CD4-positive, alpha-beta T cell (primary cell): ENCODE measurements at regions not wholly inside any gene's neighbourhood (a gene's known extent, or its start where the extent isn't known, plus 50 kb on each side); places are given as distances from the start of the nearest gene placed in this dataset.

ENCODE experiments used
- ATAC-seq: fragments of 200-7000 bp; cut with Tn5 transposase; one replicate; pipeline ENCODE4 v1.10.0; 2022; ENCODE audit warnings: mild to moderate bottlenecking; ENCODE audit not compliant: poor library complexity
- CTCF ChIA-PET: fragments of 350-600 bp; sonication (Branson Sonifier 250); formaldehyde crosslinking; loops from one replicate; lab custom pipeline; 2021; ENCODE audit warnings: antibody characterized with exemption, inconsistent platforms; lab: Charles Lee
- POLR2A ChIA-PET: fragments of 350-600 bp; sonication (Branson Sonifier 250); formaldehyde crosslinking; loops from one replicate; lab custom pipeline; 2021; ENCODE audit warnings: antibody characterized with exemption, inconsistent platforms; lab: Charles Lee
- DNase-seq, 14 experiments: peaks; one replicate each; pipeline ENCODE4 v3.0.0-alpha.2; 2013 to 2020; ENCODE audit warnings: mixed read lengths in 2 of 14
- H3K27ac ChIP-seq, 2 donors: one replicate each; pipeline versions ENCODE4 v1.5.1 to v1.7.0; 2013; ENCODE audit warnings: low read length in 2 of 2, low read depth in 1 of 2, mild to moderate bottlenecking in 1 of 2
- H3K27me3 ChIP-seq, 2 experiments: 1 replicate in 1 of 2; 2 replicates in 1 of 2; pipeline versions ENCODE4 v1.6.1 to v1.7.0; 2013; ENCODE audit warnings: low read length in 2 of 2, control low read depth in 1 of 2, mild to moderate bottlenecking in 1 of 2, moderate library complexity in 1 of 2; ENCODE audit not compliant: insufficient read depth in 2 of 2, control insufficient read depth in 1 of 2
- H3K36me3 ChIP-seq: one replicate; pipeline ENCODE4 v1.6.1; 2013; ENCODE audit warnings: low read length, control low read depth; ENCODE audit not compliant: insufficient read depth
- H3K4me1 ChIP-seq: one replicate; pipeline ENCODE4 v1.6.1; 2013; ENCODE audit warnings: low read length, control low read depth; ENCODE audit not compliant: insufficient read depth
- H3K4me3 ChIP-seq: one replicate; pipeline ENCODE4 v1.5.1; 2013; ENCODE audit warnings: mild to moderate bottlenecking, low read length, moderate library complexity
- H3K9me3 ChIP-seq, 2 experiments: 1 replicate in 1 of 2; 2 replicates in 1 of 2; pipeline versions ENCODE4 v1.6.1 to v1.7.0; 2013; ENCODE audit warnings: low read length in 2 of 2, mild to moderate bottlenecking in 2 of 2, control low read depth in 1 of 2, moderate library complexity in 1 of 2; ENCODE audit not compliant: control insufficient read depth in 1 of 2, insufficient read depth in 1 of 2
- H3K27ac Mint-ChIP-seq: one replicate; pipeline ENCODE4 v1.8.0; 2020; ENCODE audit warnings: mixed read lengths
- H3K27me3 Mint-ChIP-seq: one replicate; pipeline ENCODE4 v1.8.0; 2021; ENCODE audit warnings: mixed read lengths
- H3K36me3 Mint-ChIP-seq: one replicate; pipeline ENCODE4 v1.8.0; 2021; ENCODE audit warnings: low read depth, mixed read lengths
- H3K4me1 Mint-ChIP-seq: one replicate; pipeline ENCODE4 v1.8.0; 2021; ENCODE audit warnings: low read depth, mixed read lengths
- H3K4me3 Mint-ChIP-seq: one replicate; pipeline ENCODE4 v1.8.0; 2020; ENCODE audit warnings: mild to moderate bottlenecking, mixed read lengths
- H3K9me3 Mint-ChIP-seq: one replicate; pipeline ENCODE4 v1.8.0; 2020; ENCODE audit warnings: mixed read lengths
- intact Hi-C, 2 experiments: fragments of 100-400 bp; cut with DNase I in 1 of 2; cut with micrococcal nuclease in 1 of 2; formaldehyde crosslinking; loops; one replicate each; pipeline versions ENCODE4 v1.15.1 to v1.9.0; 2023 to 2025; cut with DNase I, micrococcal nuclease
- TF ChIP-seq, protein P1 (sequence below): fragments of 200-600 bp; IDR thresholded peaks from one replicate; pipeline ENCODE4 v1.8.0; 2022; ENCODE audit warnings: antibody characterized with exemption, mild to moderate bottlenecking

GRCh38 chr1:170836141-170836540 is 99.2 kb upstream of the MROH9 start:
- Mint-ChIP-seq H3K27me3 (peaks cover 6% of the 10 kb centered on the region), H3K4me1 (no peaks in the 10 kb centered on the region), H3K27ac (no peak overlapping the region), H3K36me3 (no peaks in the 10 kb centered on the region), H3K4me3 (no peak overlapping the region), H3K9me3 (no peaks in the 10 kb centered on the region)
- Histone ChIP-seq H3K27ac (no peak overlapping the region), H3K36me3 (no peaks in the 10 kb centered on the region), H3K9me3 (peaks cover 0 to 4% of the 10 kb centered on the region in 2 experiments), H3K4me3 (no peak overlapping the region), H3K27me3 (no peaks in the 10 kb centered on the region), H3K4me1 (no peaks in the 10 kb centered on the region)
- ATAC-seq (no peak), DNase-seq (no peak)
- ChIA-PET POLR2A (no interaction called here), CTCF (interaction anchor here (0.7 kb wide), 1 partner anchor 733 kb away, joined by 4 read pairs; no protein-coding TSS in a partner anchor)
- TF ChIP-seq, protein P1, sequence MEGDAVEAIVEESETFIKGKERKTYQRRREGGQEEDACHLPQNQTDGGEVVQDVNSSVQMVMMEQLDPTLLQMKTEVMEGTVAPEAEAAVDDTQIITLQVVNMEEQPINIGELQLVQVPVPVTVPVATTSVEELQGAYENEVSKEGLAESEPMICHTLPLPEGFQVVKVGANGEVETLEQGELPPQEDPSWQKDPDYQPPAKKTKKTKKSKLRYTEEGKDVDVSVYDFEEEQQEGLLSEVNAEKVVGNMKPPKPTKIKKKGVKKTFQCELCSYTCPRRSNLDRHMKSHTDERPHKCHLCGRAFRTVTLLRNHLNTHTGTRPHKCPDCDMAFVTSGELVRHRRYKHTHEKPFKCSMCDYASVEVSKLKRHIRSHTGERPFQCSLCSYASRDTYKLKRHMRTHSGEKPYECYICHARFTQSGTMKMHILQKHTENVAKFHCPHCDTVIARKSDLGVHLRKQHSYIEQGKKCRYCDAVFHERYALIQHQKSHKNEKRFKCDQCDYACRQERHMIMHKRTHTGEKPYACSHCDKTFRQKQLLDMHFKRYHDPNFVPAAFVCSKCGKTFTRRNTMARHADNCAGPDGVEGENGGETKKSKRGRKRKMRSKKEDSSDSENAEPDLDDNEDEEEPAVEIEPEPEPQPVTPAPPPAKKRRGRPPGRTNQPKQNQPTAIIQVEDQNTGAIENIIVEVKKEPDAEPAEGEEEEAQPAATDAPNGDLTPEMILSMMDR = no peak
- intact Hi-C loops = no loop called here

- TF ChIP-seq, protein P1 = no peak
- H3K4me3 Mint-ChIP-seq = no peak overlapping the region
- H3K9me3 Mint-ChIP-seq = no peaks in the 10 kb centered on the region
- no peak overlapping the region for H3K27ac Mint-ChIP-seq
- H3K36me3 Mint-ChIP-seq = no peaks in the 10 kb centered on the region
- Histone ChIP-seq H3K27ac (no peak overlapping the region), H3K4me1 (no peaks in the 10 kb centered on the region), H3K9me3 (no peaks in the 10 kb centered on the region), H3K27me3 (no peaks in the 10 kb centered on the region), H3K4me3 (no peak overlapping the region), H3K36me3 (no peaks in the 10 kb centered on the region)
- DNase-seq = no peak
- no peaks in the 10 kb centered on the region for H3K4me1 Mint-ChIP-seq
- intact Hi-C loops = no loop called here
- ChIA-PET POLR2A (no interaction called here), CTCF (no interaction called here)
- no peak for ATAC-seq
- peaks cover 6% of the 10 kb centered on the region for H3K27me3 Mint-ChIP-seq
Observed at GRCh38 chr1:170840371-170840770, 95.0 kb upstream of the MROH9 start.

GRCh38 chr1:170853302-170853701 is 82.0 kb upstream of the MROH9 start:
- no peaks in the 10 kb centered on the region for H3K4me1 ChIP-seq
- H3K4me3 ChIP-seq = no peak overlapping the region
- intact Hi-C loops = no loop called here
- ChIA-PET POLR2A (no interaction called here), CTCF (no interaction called here)
- no peak overlapping the region for H3K27ac ChIP-seq
- DNase-seq = no peak
- no peaks in the 10 kb centered on the region for H3K4me1 Mint-ChIP-seq
- H3K36me3 Mint-ChIP-seq = no peaks in the 10 kb centered on the region
- no peaks in the 10 kb centered on the region for H3K27me3 ChIP-seq
- TF ChIP-seq, protein P1 = no peak
- no peaks in the 10 kb centered on the region for H3K9me3 ChIP-seq
- no peaks in the 10 kb centered on the region for H3K36me3 ChIP-seq
- H3K9me3 Mint-ChIP-seq = no peaks in the 10 kb centered on the region
- ATAC-seq = no peak
- H3K27ac Mint-ChIP-seq = no peak overlapping the region
- H3K4me3 Mint-ChIP-seq = no peak overlapping the region
- peaks cover 24% of the 10 kb centered on the region for H3K27me3 Mint-ChIP-seq
